PC-3 (cell line): ENCODE measurements at regions not wholly inside any gene's neighbourhood (a gene's known extent, or its start where the extent isn't known, plus 50 kb on each side); places are given as distances from the start of the nearest gene placed in this dataset.

Experiments
- ATAC-seq: fragments of 200-7000 bp; cut with Tn5 transposase; 2 replicates; pipeline ENCODE4 v1.9.1; 2020; ENCODE audit warnings: mild to moderate bottlenecking, moderate library complexity
- BruUV-seq: library from RNA; stranded (reverse); fragments of 400-500 nt; replicated peaks from 2 replicates; lab custom pipeline; 2021; lab: Mats Ljungman, UMichigan
- CTCF ChIA-PET: fragments of 300-600 bp; sonication (Branson Sonifier 250); formaldehyde crosslinking; loops from one replicate; lab custom pipeline; 2022; ENCODE audit warnings: antibody characterized with exemption; lab: Charles Lee
- POLR2A ChIA-PET: fragments of 300-600 bp; sonication (Branson Sonifier 250); formaldehyde crosslinking; loops from one replicate; lab custom pipeline; 2022; ENCODE audit warnings: antibody characterized with exemption; ENCODE audit not compliant: unreplicated experiment; lab: Charles Lee
- DNase-seq: peaks from one replicate; pipeline ENCODE4 v3.0.0-alpha.2; 2015
- H2AFZ ChIP-seq: fragments of 300-600 bp; sonication (generic); 2 replicates; pipeline ENCODE4 v1.6.0; 2016; ENCODE audit warnings: antibody characterized with exemption, low read length
- H3F3A ChIP-seq: fragments of 300-600 bp; sonication (generic); one replicate; pipeline ENCODE4 v1.6.0; 2017; ENCODE audit warnings: antibody characterized with exemption, low read length, control low read depth, mild to moderate bottlenecking; ENCODE audit not compliant: unreplicated experiment
- H3K27ac ChIP-seq: fragments of 300-600 bp; sonication (generic); 2 replicates; pipeline ENCODE4 v1.5.1; 2016; ENCODE audit warnings: mild to moderate bottlenecking, low read length
- H3K27me3 ChIP-seq: fragments of 300-600 bp; sonication (generic); 2 replicates; pipeline ENCODE4 v1.6.1; 2016; ENCODE audit warnings: low read length, mixed read lengths
- H3K36me3 ChIP-seq: fragments of 300-600 bp; sonication (generic); 2 replicates; pipeline ENCODE4 v1.6.1; 2016; ENCODE audit warnings: low read depth, mixed run types, low read length, mixed read lengths
- H3K4me1 ChIP-seq: fragments of 300-600 bp; sonication (generic); 2 replicates; pipeline ENCODE4 v1.5.1; 2016; ENCODE audit warnings: low read length; ENCODE audit not compliant: insufficient read depth
- H3K4me2 ChIP-seq: fragments of 300-600 bp; sonication (generic); 2 replicates; pipeline ENCODE4 v1.6.0; 2016; ENCODE audit warnings: low read length
- H3K4me3 ChIP-seq: fragments of 300-600 bp; sonication (generic); 2 replicates; pipeline ENCODE4 v1.5.1; 2016; ENCODE audit warnings: mild to moderate bottlenecking, low read length, mixed read lengths
- H3K79me2 ChIP-seq: fragments of 300-600 bp; sonication (generic); 2 replicates; pipeline ENCODE4 v1.6.1; 2017; ENCODE audit warnings: low read length, mixed read lengths
- H3K9ac ChIP-seq: fragments of 300-600 bp; sonication (generic); 2 replicates; pipeline ENCODE4 v1.6.0; 2016; ENCODE audit warnings: mild to moderate bottlenecking, low read length
- H3K9me2 ChIP-seq: fragments of 300-600 bp; sonication (generic); replicated peaks from 2 replicates; pipeline ENCODE4 v1.6.1; 2016; ENCODE audit warnings: mixed run types, low read length, mixed read lengths
- H3K9me3 ChIP-seq: fragments of 300-600 bp; sonication (generic); 2 replicates; pipeline ENCODE4 v1.6.1; 2016; ENCODE audit warnings: low read length, mixed read lengths
- H4K20me1 ChIP-seq: fragments of 300-600 bp; sonication (generic); 2 replicates; pipeline ENCODE4 v1.6.1; 2016; ENCODE audit warnings: low read length, mixed read lengths
- CTCF ChIP-seq: fragments of 300-600 bp; sonication (generic); conservative IDR thresholded peaks from 2 replicates; pipeline ENCODE4 v1.5.1; 2017; ENCODE audit warnings: antibody characterized with exemption, low read depth, mild to moderate bottlenecking, low read length
- EZH2 ChIP-seq: fragments of 300-600 bp; sonication (generic); IDR thresholded peaks from one replicate; pipeline ENCODE4 v1.6.1; 2017; ENCODE audit warnings: antibody characterized with exemption, mild to moderate bottlenecking, low read length; ENCODE audit not compliant: unreplicated experiment
- EZH2phosphoT487 ChIP-seq: fragments of 300-600 bp; sonication (generic); IDR thresholded peaks from 2 replicates; pipeline ENCODE4 v1.6.1; 2018; ENCODE audit warnings: mild to moderate bottlenecking, antibody characterized with exemption, low read length, borderline replicate concordance
- intact Hi-C: fragments of 100-400 bp; cut with micrococcal nuclease; formaldehyde crosslinking; loops from 2 replicates; pipeline ENCODE4 v1.9.0; 2023

DNA sequence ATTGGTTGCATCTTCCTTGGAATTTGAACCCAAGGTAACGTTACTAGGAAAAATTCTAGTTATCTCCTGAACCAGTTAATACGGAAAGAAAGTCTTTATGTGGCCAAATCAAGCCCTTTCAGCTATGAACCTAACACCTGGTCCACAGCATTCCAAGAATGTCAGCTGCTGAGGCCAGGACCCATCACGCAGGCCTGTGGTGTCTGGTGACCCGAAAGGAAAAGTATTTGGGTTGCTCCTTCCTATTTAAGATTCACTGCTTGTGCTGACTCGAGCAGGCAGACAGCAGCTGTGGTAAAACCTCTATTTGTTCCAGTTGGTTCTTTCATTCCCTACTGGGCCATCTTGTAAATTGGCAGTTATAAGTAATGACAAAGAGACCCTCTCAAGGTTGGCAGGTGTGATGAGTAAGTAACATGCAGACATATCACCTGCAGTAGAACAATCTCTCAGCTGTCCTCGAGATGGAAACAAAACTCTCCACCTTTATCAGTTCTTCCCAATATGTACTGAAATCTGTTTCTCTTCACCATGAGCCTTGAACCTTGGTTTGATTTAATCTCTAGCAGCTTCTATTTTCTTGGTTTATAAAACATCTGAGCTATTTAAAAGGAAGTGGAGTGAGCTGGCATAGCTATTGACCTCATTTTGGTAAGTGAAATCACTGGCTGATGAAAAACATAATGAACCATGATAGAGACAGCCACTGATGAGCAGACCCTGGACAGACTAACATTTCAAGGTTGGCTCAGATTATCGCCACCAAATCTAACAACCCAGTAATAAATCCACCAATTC, 182.1 kb upstream of the SMIM31 start:
- no peaks in the 10 kb centered on the region for H4K20me1 ChIP-seq
- no peaks in the 10 kb centered on the region for H3K79me2 ChIP-seq
- ATAC-seq (no peak), DNase-seq (peak; percentile 31)
- H2AFZ ChIP-seq: no peak overlapping the region
- no peak overlapping the region for H3K9ac ChIP-seq
- no peaks in the 10 kb centered on the region for H3K27me3 ChIP-seq
- intact Hi-C loops: loop anchor here (2.0 to 5.0 kb wide), 2 partner anchors 35 to 76 kb away; no protein-coding TSS in a partner anchor
- ChIA-PET CTCF (no interaction called here), POLR2A (no interaction called here)
- H3K9me3 ChIP-seq: no peaks in the 10 kb centered on the region
- H3K4me2 ChIP-seq: 0 out of 2 replicates have a peak overlapping the region, but pooled peaks have one; percentile 2
- H3K4me1 ChIP-seq: peaks cover 22% of the 10 kb centered on the region
- H3K4me3 ChIP-seq: no peak overlapping the region
- H3K27ac ChIP-seq: no peak overlapping the region
- H3K36me3 ChIP-seq: no peaks in the 10 kb centered on the region
- no peaks in the 10 kb centered on the region for H3K9me2 ChIP-seq
- BruUV-seq: no TSS peak
- no peak for TF ChIP-seq EZH2
- no peak for TF ChIP-seq EZH2phosphoT487
- TF ChIP-seq CTCF: no peak
- no peaks in the 10 kb centered on the region for H3F3A ChIP-seq

DNA sequence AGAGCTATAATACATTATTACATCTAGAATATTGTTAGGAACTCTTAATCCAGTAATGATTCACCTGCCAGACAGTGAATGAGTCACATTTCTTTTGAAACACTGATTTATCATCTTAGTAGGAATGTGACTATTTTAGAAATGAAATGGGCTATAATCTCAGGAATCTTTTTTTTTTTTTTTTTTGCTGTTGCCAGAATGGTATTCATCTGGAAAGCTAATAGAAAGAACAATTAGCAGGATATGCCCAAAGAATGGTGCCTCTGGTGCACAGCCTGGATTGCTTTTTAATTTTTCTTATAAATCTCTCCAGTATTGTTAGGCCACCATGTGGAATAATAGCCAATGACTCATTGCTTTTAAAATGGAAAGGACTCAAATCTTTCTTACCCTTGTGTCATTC, 181.1 kb upstream of the SMIM31 start:
- no peaks in the 10 kb centered on the region for H4K20me1 ChIP-seq
- ChIA-PET POLR2A (no interaction called here), CTCF (no interaction called here)
- H3K4me1 ChIP-seq: peaks cover 22% of the 10 kb centered on the region
- no peaks in the 10 kb centered on the region for H3K9me2 ChIP-seq
- ATAC-seq: peak; percentile 90
- intact Hi-C loops: loop anchor here (2.0 to 5.0 kb wide), 2 partner anchors 36 to 74 kb away; no protein-coding TSS in a partner anchor
- no TSS peak for BruUV-seq
- TF ChIP-seq EZH2: no peak
- TF ChIP-seq EZH2phosphoT487: no peak
- TF ChIP-seq CTCF: no peak
- H3K4me2 ChIP-seq: no peak overlapping the region
- no peaks in the 10 kb centered on the region for H3K36me3 ChIP-seq
- H3K9ac ChIP-seq: no peak overlapping the region
- no peaks in the 10 kb centered on the region for H3K9me3 ChIP-seq
- peak; percentile 80 for DNase-seq
- H3F3A ChIP-seq: no peaks in the 10 kb centered on the region
- peak overlapping the region; percentile 67 for H3K27ac ChIP-seq
- no peak overlapping the region for H3K4me3 ChIP-seq
- no peaks in the 10 kb centered on the region for H3K27me3 ChIP-seq
- no peaks in the 10 kb centered on the region for H3K79me2 ChIP-seq
- H2AFZ ChIP-seq: no peak overlapping the region

GRCh38 chr4:164575861-164576260, 178.1 kb upstream of the SMIM31 start:
- intact Hi-C loops: no loop called here
- H3K36me3 ChIP-seq: no peaks in the 10 kb centered on the region
- no peaks in the 10 kb centered on the region for H3K27me3 ChIP-seq
- H3F3A ChIP-seq: no peaks in the 10 kb centered on the region
- DNase-seq: no peak
- ChIA-PET POLR2A (no interaction called here), CTCF (no interaction called here)
- no peak overlapping the region for H3K4me3 ChIP-seq
- H3K4me1 ChIP-seq: peaks cover 22% of the 10 kb centered on the region
- H3K9ac ChIP-seq: no peak overlapping the region
- no peaks in the 10 kb centered on the region for H3K79me2 ChIP-seq
- no peak overlapping the region for H3K4me2 ChIP-seq
- no peak overlapping the region for H3K27ac ChIP-seq
- ATAC-seq: no peak
- no peaks in the 10 kb centered on the region for H3K9me2 ChIP-seq
- no peak overlapping the region for H2AFZ ChIP-seq
- no peak for TF ChIP-seq EZH2
- TF ChIP-seq CTCF: no peak
- TF ChIP-seq EZH2phosphoT487: no peak
- BruUV-seq: no TSS peak
- no peaks in the 10 kb centered on the region for H4K20me1 ChIP-seq
- H3K9me3 ChIP-seq: no peaks in the 10 kb centered on the region
